OCI-LY1 (cell line): ENCODE measurements at regions not wholly inside any gene's neighbourhood (a gene's known extent, or its start where the extent isn't known, plus 50 kb on each side); places are given as distances from the start of the nearest gene placed in this dataset.

Experiments
- H2AFZ ChIP-seq: fragments of 200-600 bp; sonication (generic), shearing (Covaris generic); 2 replicates; pipeline ENCODE4 v1.6.0; 2014; ENCODE audit warnings: antibody characterized with exemption, mild to moderate bottlenecking, low read length
- H3F3A ChIP-seq: fragments of 200-600 bp; sonication (generic), shearing (Covaris generic); 2 replicates; pipeline ENCODE4 v1.6.0; 2014; ENCODE audit warnings: mild to moderate bottlenecking, antibody characterized with exemption, low read length, moderate library complexity; ENCODE audit not compliant: insufficient read depth
- H3K27ac ChIP-seq: fragments of 200-600 bp; sonication (generic); 2 replicates; pipeline ENCODE4 v1.5.1; 2014; ENCODE audit warnings: low read length, mixed run types, mild to moderate bottlenecking, low read depth; ENCODE audit not compliant: poor library complexity, severe bottlenecking
- H3K27me3 ChIP-seq: fragments of 200-600 bp; sonication (generic); 2 replicates; pipeline ENCODE4 v1.6.0; 2014; ENCODE audit warnings: antibody characterized with exemption, mild to moderate bottlenecking, low read length, moderate library complexity; ENCODE audit not compliant: insufficient read depth
- H3K36me3 ChIP-seq: fragments of 200-600 bp; sonication (generic); 2 replicates; pipeline ENCODE4 v1.6.1; 2014; ENCODE audit warnings: mild to moderate bottlenecking, antibody characterized with exemption, low read length, moderate library complexity, mixed read lengths; ENCODE audit not compliant: insufficient read depth
- H3K4me1 ChIP-seq: fragments of 200-600 bp; sonication (generic); 2 replicates; pipeline ENCODE4 v1.5.1; 2014; ENCODE audit warnings: mild to moderate bottlenecking, low read length, moderate library complexity; ENCODE audit not compliant: insufficient read depth, severe bottlenecking
- H3K4me2 ChIP-seq: fragments of 200-600 bp; sonication (generic), shearing (Covaris generic); 2 replicates; pipeline ENCODE4 v1.6.1; 2014; ENCODE audit warnings: low read length
- H3K4me3 ChIP-seq: fragments of 200-600 bp; sonication (generic); 2 replicates; pipeline ENCODE4 v1.5.1; 2014; ENCODE audit warnings: low read length, low read depth, mild to moderate bottlenecking, mixed read lengths; ENCODE audit not compliant: poor library complexity, severe bottlenecking
- H3K79me2 ChIP-seq: fragments of 200-600 bp; shearing (Covaris generic); 2 replicates; pipeline ENCODE4 v1.6.1; 2016; ENCODE audit warnings: mixed run types, low read length, mixed read lengths; ENCODE audit not compliant: insufficient read depth
- H3K9ac ChIP-seq: fragments of 200-600 bp; sonication (generic), shearing (Covaris generic); 2 replicates; pipeline ENCODE4 v1.6.1; 2014; ENCODE audit warnings: mild to moderate bottlenecking, low read length, mixed read lengths
- H3K9me2 ChIP-seq: fragments of 200-600 bp; sonication (generic), shearing (Covaris generic); 2 replicates; pipeline ENCODE4 v1.6.1; 2014; ENCODE audit warnings: low read depth, mild to moderate bottlenecking, low read length, mixed read lengths
- H3K9me3 ChIP-seq: fragments of 200-600 bp; shearing (Covaris generic); 2 replicates; pipeline ENCODE4 v1.6.1; 2014; ENCODE audit warnings: low read length, mixed read lengths
- H4K20me1 ChIP-seq: fragments of 200-600 bp; sonication (generic), shearing (Covaris generic); 2 replicates; pipeline ENCODE4 v1.6.0; 2016; ENCODE audit warnings: mild to moderate bottlenecking, low read length; ENCODE audit not compliant: insufficient read depth
- EZH2 ChIP-seq: fragments of 200-600 bp; sonication (generic), shearing (Covaris generic); IDR thresholded peaks from 2 replicates; pipeline ENCODE4 v1.8.0; 2017; ENCODE audit warnings: borderline replicate concordance, mixed run types, mild to moderate bottlenecking, antibody characterized with exemption, low read length, moderate library complexity, mixed read lengths
- TF ChIP-seq, protein P1 (sequence below): fragments of 200-600 bp; sonication (generic), shearing (Covaris generic); IDR thresholded peaks from 2 replicates; pipeline ENCODE4 v1.5.1; 2017; ENCODE audit warnings: mild to moderate bottlenecking, antibody characterized with exemption, low read length, moderate library complexity, mixed read lengths

DNA sequence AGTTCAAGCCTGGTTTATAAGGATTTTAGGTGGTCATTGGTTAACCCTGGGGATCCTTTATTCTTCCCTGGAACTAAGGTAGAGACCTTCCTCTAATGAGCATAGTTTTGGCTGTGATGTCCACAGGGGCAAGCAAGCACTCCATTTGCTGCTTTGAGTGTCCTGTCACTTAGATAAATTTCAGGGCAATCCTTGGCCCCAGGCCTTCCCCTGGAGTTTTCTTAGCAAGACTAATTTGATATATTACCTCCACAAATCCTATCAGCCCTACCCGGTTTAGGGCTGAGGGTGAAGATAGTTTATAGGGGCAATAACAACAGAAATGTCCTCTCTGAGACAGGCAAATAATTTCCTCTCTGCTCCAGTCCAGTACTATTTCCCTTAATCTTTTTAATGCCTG is 166.6 kb downstream of the CYYR1 start:
- no peaks in the 10 kb centered on the region for H3K79me2 ChIP-seq
- no peaks in the 10 kb centered on the region for H3K9me3 ChIP-seq
- peak overlapping the region; percentile 33 for H3K4me3 ChIP-seq
- no peaks in the 10 kb centered on the region for H3K9me2 ChIP-seq
- no peak overlapping the region for H2AFZ ChIP-seq
- H3K9ac ChIP-seq = peak overlapping the region; percentile 36
- peak overlapping the region; percentile 61 for H3K4me2 ChIP-seq
- peaks cover 49% of the 10 kb centered on the region for H3K4me1 ChIP-seq
- no peaks in the 10 kb centered on the region for H4K20me1 ChIP-seq
- peak overlapping the region; percentile 77 for H3K27ac ChIP-seq
- TF ChIP-seq EZH2 = no peak
- TF ChIP-seq, protein P1, sequence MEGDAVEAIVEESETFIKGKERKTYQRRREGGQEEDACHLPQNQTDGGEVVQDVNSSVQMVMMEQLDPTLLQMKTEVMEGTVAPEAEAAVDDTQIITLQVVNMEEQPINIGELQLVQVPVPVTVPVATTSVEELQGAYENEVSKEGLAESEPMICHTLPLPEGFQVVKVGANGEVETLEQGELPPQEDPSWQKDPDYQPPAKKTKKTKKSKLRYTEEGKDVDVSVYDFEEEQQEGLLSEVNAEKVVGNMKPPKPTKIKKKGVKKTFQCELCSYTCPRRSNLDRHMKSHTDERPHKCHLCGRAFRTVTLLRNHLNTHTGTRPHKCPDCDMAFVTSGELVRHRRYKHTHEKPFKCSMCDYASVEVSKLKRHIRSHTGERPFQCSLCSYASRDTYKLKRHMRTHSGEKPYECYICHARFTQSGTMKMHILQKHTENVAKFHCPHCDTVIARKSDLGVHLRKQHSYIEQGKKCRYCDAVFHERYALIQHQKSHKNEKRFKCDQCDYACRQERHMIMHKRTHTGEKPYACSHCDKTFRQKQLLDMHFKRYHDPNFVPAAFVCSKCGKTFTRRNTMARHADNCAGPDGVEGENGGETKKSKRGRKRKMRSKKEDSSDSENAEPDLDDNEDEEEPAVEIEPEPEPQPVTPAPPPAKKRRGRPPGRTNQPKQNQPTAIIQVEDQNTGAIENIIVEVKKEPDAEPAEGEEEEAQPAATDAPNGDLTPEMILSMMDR = no peak
- no peaks in the 10 kb centered on the region for H3K36me3 ChIP-seq
- H3K27me3 ChIP-seq = no peaks in the 10 kb centered on the region
- no peaks in the 10 kb centered on the region for H3F3A ChIP-seq

DNA sequence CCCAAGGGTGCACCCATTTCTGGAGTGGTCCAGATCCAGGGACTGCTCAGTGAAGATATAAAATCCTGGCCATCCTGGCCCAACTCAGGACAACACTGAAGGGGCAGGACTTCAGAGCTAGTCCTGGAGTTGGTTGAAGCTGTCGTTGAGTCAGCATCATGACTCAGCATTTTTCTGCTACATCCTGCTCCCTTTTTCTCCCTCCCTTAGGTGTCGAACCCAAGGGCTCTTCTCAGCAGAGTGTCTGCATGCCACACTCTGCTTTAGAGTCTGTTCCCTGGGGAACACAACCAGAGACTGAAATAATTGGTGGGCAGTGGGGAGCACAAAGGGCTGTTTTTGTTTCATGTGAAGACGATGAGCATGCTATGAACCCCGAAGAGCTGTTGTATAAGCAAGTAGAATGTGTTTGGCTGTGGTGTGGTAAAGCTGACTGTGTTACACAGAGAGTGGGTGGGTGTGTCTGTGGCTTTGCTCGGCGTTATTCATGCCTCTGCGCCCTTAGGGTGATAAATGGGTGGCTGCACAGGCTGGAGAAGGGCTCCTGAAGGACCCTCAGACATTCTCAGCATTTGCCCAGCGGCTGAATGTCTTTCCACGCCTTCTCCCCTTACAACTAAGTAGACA is 167.2 kb downstream of the CYYR1 start:
- Histone ChIP-seq H3K4me3 (peak overlapping the region; percentile 33), H3K4me1 (peaks cover 49% of the 10 kb centered on the region), H3K9ac (peak overlapping the region; percentile 36), H3K27me3 (no peaks in the 10 kb centered on the region), H3K9me3 (no peaks in the 10 kb centered on the region), H3F3A (no peaks in the 10 kb centered on the region), H3K36me3 (no peaks in the 10 kb centered on the region), H3K9me2 (no peaks in the 10 kb centered on the region), H4K20me1 (no peaks in the 10 kb centered on the region), H3K79me2 (no peaks in the 10 kb centered on the region), H3K27ac (peak overlapping the region; percentile 77), H3K4me2 (peak overlapping the region; percentile 61), H2AFZ (peak overlapping the region; percentile 95)
- TF ChIP-seq, protein P1 = no peak
- no peak for TF ChIP-seq EZH2

DNA sequence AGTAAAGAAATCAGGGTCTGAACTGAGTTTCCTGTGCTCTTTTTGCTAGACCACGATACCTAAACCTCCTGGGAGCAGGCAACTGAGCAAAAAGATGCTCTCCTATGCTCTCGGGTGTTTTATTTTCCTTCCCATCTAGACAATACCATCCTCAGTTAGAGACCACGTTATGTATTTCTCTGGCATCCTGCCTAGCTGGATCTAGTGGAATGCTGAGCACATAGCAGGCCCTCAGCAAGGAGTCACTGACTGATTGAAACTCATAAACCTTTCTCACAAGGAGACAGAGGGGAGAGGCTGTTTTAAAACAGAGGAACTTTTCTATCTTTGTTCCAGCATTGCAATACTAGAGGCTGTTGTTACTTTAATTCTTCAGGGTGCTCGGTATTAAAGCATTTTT is 168.0 kb downstream of the CYYR1 start:
- no peaks in the 10 kb centered on the region for H3K36me3 ChIP-seq
- TF ChIP-seq EZH2 = no peak
- TF ChIP-seq, protein P1 = no peak
- H3K27me3 ChIP-seq = no peaks in the 10 kb centered on the region
- peak overlapping the region; percentile 95 for H2AFZ ChIP-seq
- H3K4me1 ChIP-seq = peaks cover 49% of the 10 kb centered on the region
- peak overlapping the region; percentile 77 for H3K27ac ChIP-seq
- no peak overlapping the region for H3K4me3 ChIP-seq
- H3K4me2 ChIP-seq = peak overlapping the region; percentile 61
- H3K9me3 ChIP-seq = no peaks in the 10 kb centered on the region
- H3F3A ChIP-seq = no peaks in the 10 kb centered on the region
- no peaks in the 10 kb centered on the region for H3K9me2 ChIP-seq
- H3K79me2 ChIP-seq = no peaks in the 10 kb centered on the region
- no peaks in the 10 kb centered on the region for H4K20me1 ChIP-seq
- peak overlapping the region; percentile 36 for H3K9ac ChIP-seq
